Osteocyte (in vitro differentiated cells): ENCODE measurements at regions not wholly inside any gene's neighbourhood (a gene's known extent, or its start where the extent isn't known, plus 50 kb on each side); places are given as distances from the start of the nearest gene placed in this dataset.

Experiments
- DNase-seq: peaks from one replicate; pipeline ENCODE4 v3.0.0; 2021; ENCODE audit warnings: mixed read lengths; ENCODE audit not compliant: unreplicated experiment; ENCODE audit errors: extremely low spot score
- H3K27ac Mint-ChIP-seq: one replicate; pipeline ENCODE4 v1.8.0; 2021; ENCODE audit warnings: mild to moderate bottlenecking, mixed read lengths; ENCODE audit not compliant: unreplicated experiment
- H3K27me3 Mint-ChIP-seq: one replicate; pipeline ENCODE4 v1.8.0; 2021; ENCODE audit warnings: mixed read lengths; ENCODE audit not compliant: unreplicated experiment
- H3K36me3 Mint-ChIP-seq: one replicate; pipeline ENCODE4 v1.8.0; 2021; ENCODE audit warnings: mixed read lengths; ENCODE audit not compliant: unreplicated experiment
- H3K4me1 Mint-ChIP-seq: one replicate; pipeline ENCODE4 v1.8.0; 2021; ENCODE audit warnings: mixed read lengths; ENCODE audit not compliant: unreplicated experiment
- H3K4me3 Mint-ChIP-seq: one replicate; pipeline ENCODE4 v1.8.0; 2021; ENCODE audit warnings: mild to moderate bottlenecking, moderate library complexity, mixed read lengths; ENCODE audit not compliant: unreplicated experiment
- H3K9me3 Mint-ChIP-seq: one replicate; pipeline ENCODE4 v1.8.0; 2021; ENCODE audit warnings: mixed read lengths; ENCODE audit not compliant: unreplicated experiment
- CTCF ChIP-seq: fragments of 200-600 bp; sonication (generic); IDR thresholded peaks from 2 replicates; pipeline ENCODE4 v1.5.0; 2021; ENCODE audit warnings: antibody characterized with exemption, mild to moderate bottlenecking, moderate library complexity

GRCh38 chr11:69355959-69356702, 62.2 kb downstream of the MYEOV start:
- no peak overlapping the region for H3K27ac Mint-ChIP-seq
- H3K36me3 Mint-ChIP-seq = no peaks in the 10 kb centered on the region
- no peak for DNase-seq
- TF ChIP-seq CTCF = no peak
- no peaks in the 10 kb centered on the region for H3K9me3 Mint-ChIP-seq
- peaks cover 53% of the 10 kb centered on the region for H3K4me1 Mint-ChIP-seq
- no peak overlapping the region for H3K4me3 Mint-ChIP-seq
- no peaks in the 10 kb centered on the region for H3K27me3 Mint-ChIP-seq

GRCh38 chr11:69356703-69357457, 62.9 kb downstream of the MYEOV start:
- DNase-seq = peak; percentile 84
- Mint-ChIP-seq H3K9me3 (no peaks in the 10 kb centered on the region), H3K4me1 (peaks cover 49% of the 10 kb centered on the region), H3K36me3 (no peaks in the 10 kb centered on the region), H3K4me3 (no peak overlapping the region), H3K27ac (peak overlapping the region; percentile 52), H3K27me3 (no peaks in the 10 kb centered on the region)
- no peak for TF ChIP-seq CTCF

GRCh38 chr11:69357458-69358397, 63.8 kb downstream of the MYEOV start:
- Mint-ChIP-seq H3K4me1 (peaks cover 40% of the 10 kb centered on the region), H3K9me3 (no peaks in the 10 kb centered on the region), H3K4me3 (no peak overlapping the region), H3K27ac (no peak overlapping the region), H3K36me3 (no peaks in the 10 kb centered on the region), H3K27me3 (no peaks in the 10 kb centered on the region)
- DNase-seq = peak; percentile 60
- no peak for TF ChIP-seq CTCF

- Mint-ChIP-seq H3K27ac (no peak overlapping the region), H3K4me3 (no peak overlapping the region), H3K4me1 (peaks cover 35% of the 10 kb centered on the region), H3K36me3 (no peaks in the 10 kb centered on the region), H3K27me3 (no peaks in the 10 kb centered on the region), H3K9me3 (no peaks in the 10 kb centered on the region)
- DNase-seq = peak; percentile 72
- TF ChIP-seq CTCF = no peak
These were observed 64.6 kb downstream of the MYEOV start for GRCh38 chr11:69358398-69359020.
